ENCODE measurements at regions not wholly inside any gene's neighbourhood (a gene's known extent, or its start where the extent isn't known, plus 50 kb on each side); places are given as distances from the start of the nearest gene placed in this dataset.

GRCh38 chr5:17444496-17444895 is 53.5 kb upstream of the TAF11L2 start:
- DNase-seq: no peak
- in situ Hi-C loops (cut with HindIII; ENCODE audit: low pct_ligation_motif_present, low pct_unique_long_range_greater_than_20kb, low sequenced_read_pairs): no loop called here

GRCh38 chr5:17445185-17445584 is 52.8 kb upstream of the TAF11L2 start:
- DNase-seq: no peak
- in situ Hi-C loops (cut with HindIII; ENCODE audit: low pct_ligation_motif_present, low pct_unique_long_range_greater_than_20kb, low sequenced_read_pairs): no loop called here

Measured in ACHN (cell line).